C4-2B (cell line): ENCODE measurements at regions not wholly inside any gene's neighbourhood (a gene's known extent, or its start where the extent isn't known, plus 50 kb on each side); places are given as distances from the start of the nearest gene placed in this dataset.

Experiments
- H3K27ac ChIP-seq: fragments of 450-650 bp; 2 replicates; pipeline ENCODE4 v1.5.1; 2017
- CTCF ChIP-seq: fragments of 450-650 bp; conservative IDR thresholded peaks from 2 replicates; pipeline ENCODE4 v1.5.1; 2017; ENCODE audit warnings: mild to moderate bottlenecking
- ZFX ChIP-seq: fragments of 450-650 bp; IDR thresholded peaks from 2 replicates; pipeline ENCODE4 v1.6.1; 2017

DNA sequence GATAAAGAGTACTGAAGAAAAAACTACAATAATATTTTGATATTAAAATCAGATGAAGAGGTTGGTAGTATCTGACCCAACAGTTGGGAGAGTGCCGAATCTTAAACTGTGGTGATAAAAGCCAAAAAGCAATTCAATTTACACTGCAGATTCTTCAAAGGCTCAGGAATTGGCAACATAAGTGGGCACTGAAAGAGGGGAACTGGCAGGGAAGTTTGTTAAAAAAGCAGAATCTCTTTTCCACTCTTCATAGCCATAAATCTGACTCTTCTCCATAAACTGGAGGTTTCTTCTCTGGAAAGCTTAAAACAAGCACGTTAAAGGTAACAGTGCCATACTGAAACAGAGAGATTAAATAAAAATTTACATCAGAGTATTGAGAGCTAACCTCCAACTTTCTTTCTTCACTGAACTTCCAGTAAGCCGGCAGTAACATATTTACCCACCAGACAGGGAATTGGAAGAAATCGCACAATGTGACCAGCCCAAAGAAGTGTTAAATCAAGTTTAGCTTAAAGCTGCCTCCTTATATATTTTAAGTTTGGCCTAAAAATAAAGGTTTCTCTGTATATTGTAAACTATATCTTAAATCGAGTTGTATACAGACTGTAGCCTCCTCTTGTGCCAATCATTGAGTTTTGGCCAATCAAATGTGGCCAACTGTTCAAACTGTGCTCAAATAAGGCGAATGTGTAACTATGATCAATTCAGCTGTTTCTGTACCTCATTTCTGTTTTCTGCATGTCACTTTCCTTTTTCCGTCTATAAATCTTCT, 358.3 kb downstream of the NXPE2 start:
- TF ChIP-seq CTCF: no peak
- no peak for TF ChIP-seq ZFX
- H3K27ac ChIP-seq: no peak overlapping the region

- TF ChIP-seq CTCF (no peak), ZFX (no peak)
- no peak overlapping the region for H3K27ac ChIP-seq
Observed at GRCh38 chr11:115042002-115042401, 363.7 kb downstream of the NXPE2 start.

DNA sequence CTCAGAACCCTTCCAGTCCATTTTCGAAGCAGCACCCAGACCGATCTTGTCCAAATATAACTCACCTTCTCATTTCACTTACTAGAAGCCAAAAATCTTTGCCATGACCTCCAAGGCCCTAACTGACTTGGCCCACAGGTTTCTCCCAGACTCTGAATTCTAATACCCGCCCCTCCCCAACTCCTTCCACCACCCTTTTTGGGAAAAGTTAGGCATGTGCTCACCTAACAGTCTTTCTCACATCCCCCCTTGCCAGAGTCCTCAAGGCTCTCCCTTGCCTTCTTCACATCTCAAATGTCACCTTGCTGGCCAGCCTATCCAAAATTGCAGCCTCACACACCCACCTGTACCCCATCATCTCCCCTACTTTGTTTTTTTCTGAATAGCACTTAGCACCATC, 369.3 kb downstream of the NXPE2 start:
- H3K27ac ChIP-seq: no peak overlapping the region
- TF ChIP-seq ZFX: no peak
- TF ChIP-seq CTCF: no peak

- H3K27ac ChIP-seq: no peak overlapping the region
- no peak for TF ChIP-seq CTCF
- no peak for TF ChIP-seq ZFX
Observed at GRCh38 chr11:115049796-115050195, 371.5 kb downstream of the NXPE2 start.

- no peak for TF ChIP-seq CTCF
- no peak for TF ChIP-seq ZFX
- no peak overlapping the region for H3K27ac ChIP-seq
Observed at GRCh38 chr11:115050756-115051155, 372.4 kb downstream of the NXPE2 start.

DNA sequence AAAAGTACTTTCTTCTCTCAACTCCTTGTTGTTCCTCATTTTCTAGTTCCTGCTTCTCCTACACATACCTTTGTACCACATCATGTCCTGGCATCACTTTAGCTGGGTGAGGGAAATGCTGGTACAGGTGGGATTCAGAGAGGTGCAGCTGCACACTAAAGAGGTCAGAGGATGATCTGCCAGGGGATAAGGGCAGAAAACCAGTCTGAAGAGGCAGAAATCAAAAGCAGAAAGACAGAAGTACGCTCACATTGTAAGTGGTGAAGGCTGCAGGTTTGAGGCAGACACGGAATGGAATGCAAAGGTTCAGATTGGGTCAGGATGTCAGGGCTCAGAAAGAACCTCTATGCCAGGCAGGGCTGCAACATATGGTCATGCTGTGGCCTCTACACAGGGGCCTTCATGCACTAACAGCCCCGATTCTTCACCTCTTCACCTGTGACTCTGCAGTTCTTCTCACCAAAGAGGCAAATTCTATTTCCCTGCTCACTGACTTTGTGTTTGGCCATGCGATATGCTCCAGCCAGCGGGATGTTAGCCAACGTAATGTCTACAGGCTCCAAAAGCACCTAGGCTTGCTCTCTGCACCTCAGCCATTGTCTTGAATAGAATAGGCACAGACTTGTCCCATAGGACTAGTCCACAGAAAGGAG, 373.7 kb downstream of the NXPE2 start:
- H3K27ac ChIP-seq: no peak overlapping the region

More for the DNA sequence above, 373.7 kb downstream of the NXPE2 start:
- no peak for TF ChIP-seq CTCF
- TF ChIP-seq ZFX: no peak
